IPS-18a (cell line): ENCODE measurements at regions not wholly inside any gene's neighbourhood (a gene's known extent, or its start where the extent isn't known, plus 50 kb on each side); places are given as distances from the start of the nearest gene placed in this dataset.

ENCODE experiments used
- H3K27ac ChIP-seq: one replicate; pipeline ENCODE4 v1.5.1; 2013; ENCODE audit warnings: low read length
- H3K27me3 ChIP-seq: one replicate; pipeline ENCODE4 v1.6.1; 2013; ENCODE audit warnings: mild to moderate bottlenecking, low read length; ENCODE audit not compliant: control insufficient read depth, insufficient read depth
- H3K36me3 ChIP-seq: one replicate; pipeline ENCODE4 v1.6.1; 2013; ENCODE audit warnings: low read depth, low read length; ENCODE audit not compliant: control insufficient read depth
- H3K4me1 ChIP-seq: one replicate; pipeline ENCODE4 v1.6.1; 2013; ENCODE audit warnings: low read depth, low read length; ENCODE audit not compliant: control insufficient read depth
- H3K4me3 ChIP-seq: one replicate; pipeline ENCODE4 v1.5.1; 2013; ENCODE audit warnings: low read length
- H3K9ac ChIP-seq: one replicate; pipeline ENCODE4 v1.6.1; 2013; ENCODE audit warnings: mild to moderate bottlenecking, low read length, moderate library complexity
- H3K9me3 ChIP-seq: one replicate; pipeline ENCODE4 v1.6.1; 2013; ENCODE audit warnings: low read depth, low read length; ENCODE audit not compliant: control insufficient read depth

GRCh38 chr15:96002890-96003859 is 327.3 kb upstream of the NR2F2 start:
- H3K27ac ChIP-seq = no peak overlapping the region
- no peaks in the 10 kb centered on the region for H3K4me1 ChIP-seq
- no peak overlapping the region for H3K9ac ChIP-seq
- H3K36me3 ChIP-seq = no peaks in the 10 kb centered on the region
- H3K4me3 ChIP-seq = no peak overlapping the region
- H3K27me3 ChIP-seq = no peaks in the 10 kb centered on the region
- no peaks in the 10 kb centered on the region for H3K9me3 ChIP-seq

GRCh38 chr15:96005906-96006305 is 324.6 kb upstream of the NR2F2 start:
- Histone ChIP-seq H3K4me3 (no peak overlapping the region), H3K9ac (no peak overlapping the region), H3K27ac (no peak overlapping the region), H3K4me1 (no peaks in the 10 kb centered on the region), H3K36me3 (no peaks in the 10 kb centered on the region), H3K27me3 (no peaks in the 10 kb centered on the region), H3K9me3 (no peaks in the 10 kb centered on the region)

- H3K27me3 ChIP-seq = no peaks in the 10 kb centered on the region
- no peak overlapping the region for H3K9ac ChIP-seq
- H3K36me3 ChIP-seq = no peaks in the 10 kb centered on the region
- H3K4me3 ChIP-seq = no peak overlapping the region
- H3K9me3 ChIP-seq = no peaks in the 10 kb centered on the region
- no peaks in the 10 kb centered on the region for H3K4me1 ChIP-seq
- no peak overlapping the region for H3K27ac ChIP-seq
Observed at GRCh38 chr15:96011136-96011535, 319.4 kb upstream of the NR2F2 start.

- H3K4me3 ChIP-seq = no peak overlapping the region
- no peaks in the 10 kb centered on the region for H3K36me3 ChIP-seq
- H3K9me3 ChIP-seq = no peaks in the 10 kb centered on the region
- no peak overlapping the region for H3K27ac ChIP-seq
- no peak overlapping the region for H3K9ac ChIP-seq
- H3K27me3 ChIP-seq = no peaks in the 10 kb centered on the region
- no peaks in the 10 kb centered on the region for H3K4me1 ChIP-seq
Observed at GRCh38 chr15:96014939-96015338, 315.6 kb upstream of the NR2F2 start.

GRCh38 chr15:96019114-96019513 is 311.4 kb upstream of the NR2F2 start:
- H3K27ac ChIP-seq = no peak overlapping the region
- no peak overlapping the region for H3K4me3 ChIP-seq
- H3K36me3 ChIP-seq = no peaks in the 10 kb centered on the region
- H3K27me3 ChIP-seq = no peaks in the 10 kb centered on the region
- H3K9me3 ChIP-seq = no peaks in the 10 kb centered on the region
- no peak overlapping the region for H3K9ac ChIP-seq
- H3K4me1 ChIP-seq = no peaks in the 10 kb centered on the region

- Histone ChIP-seq H3K9me3 (no peaks in the 10 kb centered on the region), H3K4me3 (no peak overlapping the region), H3K9ac (no peak overlapping the region), H3K27ac (no peak overlapping the region), H3K4me1 (no peaks in the 10 kb centered on the region), H3K27me3 (no peaks in the 10 kb centered on the region), H3K36me3 (no peaks in the 10 kb centered on the region)
Observed at GRCh38 chr15:96020133-96020532, 310.4 kb upstream of the NR2F2 start.

GRCh38 chr15:96020797-96021196 is 309.7 kb upstream of the NR2F2 start:
- no peaks in the 10 kb centered on the region for H3K4me1 ChIP-seq
- H3K4me3 ChIP-seq = no peak overlapping the region
- no peaks in the 10 kb centered on the region for H3K36me3 ChIP-seq

GRCh38 chr15:96023081-96023480 is 307.4 kb upstream of the NR2F2 start:
- no peak overlapping the region for H3K9ac ChIP-seq
- H3K36me3 ChIP-seq = no peaks in the 10 kb centered on the region
- H3K9me3 ChIP-seq = no peaks in the 10 kb centered on the region
- H3K4me1 ChIP-seq = no peaks in the 10 kb centered on the region
- H3K27ac ChIP-seq = no peak overlapping the region
- no peaks in the 10 kb centered on the region for H3K27me3 ChIP-seq
- no peak overlapping the region for H3K4me3 ChIP-seq

More at GRCh38 chr15:96020797-96021196, 309.7 kb upstream of the NR2F2 start:
- no peak overlapping the region for H3K27ac ChIP-seq
- no peak overlapping the region for H3K9ac ChIP-seq
- H3K27me3 ChIP-seq = no peaks in the 10 kb centered on the region
- no peaks in the 10 kb centered on the region for H3K9me3 ChIP-seq

GRCh38 chr15:96027501-96027900 is 303.0 kb upstream of the NR2F2 start:
- Histone ChIP-seq H3K4me1 (no peaks in the 10 kb centered on the region), H3K4me3 (no peak overlapping the region), H3K27ac (no peak overlapping the region), H3K36me3 (no peaks in the 10 kb centered on the region), H3K9me3 (no peaks in the 10 kb centered on the region), H3K9ac (no peak overlapping the region), H3K27me3 (no peaks in the 10 kb centered on the region)

GRCh38 chr15:96028620-96029019 is 301.9 kb upstream of the NR2F2 start:
- H3K27ac ChIP-seq = no peak overlapping the region
- H3K9me3 ChIP-seq = no peaks in the 10 kb centered on the region
- no peak overlapping the region for H3K9ac ChIP-seq
- no peaks in the 10 kb centered on the region for H3K27me3 ChIP-seq
- no peaks in the 10 kb centered on the region for H3K36me3 ChIP-seq
- H3K4me3 ChIP-seq = no peak overlapping the region
- no peaks in the 10 kb centered on the region for H3K4me1 ChIP-seq

- Histone ChIP-seq H3K9ac (no peak overlapping the region), H3K36me3 (no peaks in the 10 kb centered on the region), H3K27me3 (no peaks in the 10 kb centered on the region), H3K4me3 (no peak overlapping the region), H3K9me3 (no peaks in the 10 kb centered on the region), H3K27ac (no peak overlapping the region), H3K4me1 (no peaks in the 10 kb centered on the region)
Observed at GRCh38 chr15:96029172-96029571, 301.3 kb upstream of the NR2F2 start.
